Activated naive CD8-positive, alpha-beta T cell treated with anti-CD3 and anti-CD28 coated beads, Interleukin-2, amount 10 ng/mL, durations not matched to agents 7 days and 5 days (primary cell): ENCODE measurements at regions not wholly inside any gene's neighbourhood (a gene's known extent, or its start where the extent isn't known, plus 50 kb on each side); places are given as distances from the start of the nearest gene placed in this dataset.

ENCODE experiments used
- ATAC-seq: fragments of 150-1000 bp; cut with Tn5 transposase; one replicate; pipeline ENCODE4 v1.10.0; 2021; ENCODE audit warnings: low read depth, moderate library complexity
- POLR2A ChIA-PET: fragments of 350-600 bp; sonication (Branson Sonifier 250); formaldehyde crosslinking; loops from one replicate; lab custom pipeline; 2021; ENCODE audit warnings: antibody characterized with exemption; lab: Charles Lee
- DNase-seq: peaks from one replicate; pipeline ENCODE4 v3.0.0; 2021
- H3K27ac Mint-ChIP-seq: one replicate; pipeline ENCODE4 v1.8.0; 2022; ENCODE audit warnings: mild to moderate bottlenecking, mixed read lengths
- H3K27me3 Mint-ChIP-seq: one replicate; pipeline ENCODE4 v1.8.0; 2022; ENCODE audit warnings: mild to moderate bottlenecking, moderate library complexity, mixed read lengths
- H3K36me3 Mint-ChIP-seq: one replicate; pipeline ENCODE4 v1.8.0; 2021; ENCODE audit warnings: mild to moderate bottlenecking, mixed read lengths
- H3K4me1 Mint-ChIP-seq: one replicate; pipeline ENCODE4 v1.8.0; 2021; ENCODE audit warnings: mixed read lengths
- H3K4me3 Mint-ChIP-seq: one replicate; pipeline ENCODE4 v1.8.0; 2022; ENCODE audit warnings: mild to moderate bottlenecking, moderate library complexity, mixed read lengths
- H3K9me3 Mint-ChIP-seq: one replicate; pipeline ENCODE4 v1.8.0; 2021; ENCODE audit warnings: mixed read lengths

DNA sequence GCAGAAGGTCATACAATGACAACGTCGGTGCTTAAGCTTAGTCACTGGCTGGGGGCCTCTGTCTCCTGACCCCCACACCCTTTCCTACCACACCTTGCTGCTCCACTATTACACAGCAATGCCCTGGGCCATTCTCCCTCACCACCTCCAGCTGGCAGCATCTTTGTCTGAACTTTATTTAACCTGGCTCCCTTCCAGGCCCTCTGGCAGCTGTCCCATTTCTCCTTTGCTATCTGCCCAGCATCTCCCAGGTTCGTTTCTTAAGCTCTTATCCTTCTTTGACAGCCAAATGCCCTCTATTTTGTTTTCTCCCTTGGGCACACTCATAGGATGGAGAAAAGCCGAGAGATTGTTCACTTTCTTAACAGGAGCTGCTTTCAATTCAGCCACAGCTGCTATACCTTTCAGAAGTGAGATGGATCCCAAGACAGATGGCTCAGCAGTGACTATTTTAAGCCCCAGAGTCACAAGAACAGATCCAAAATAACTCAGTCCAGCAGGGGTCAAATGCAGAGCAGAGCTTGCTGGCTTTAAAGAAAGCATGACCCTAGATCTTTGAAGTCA is 1277.1 kb upstream of the AUTS2 start:
- Mint-ChIP-seq H3K4me1 (no peaks in the 10 kb centered on the region), H3K27ac (no peak overlapping the region), H3K36me3 (no peaks in the 10 kb centered on the region), H3K4me3 (no peak overlapping the region), H3K27me3 (no peaks in the 10 kb centered on the region), H3K9me3 (peaks cover 4% of the 10 kb centered on the region)
- POLR2A ChIA-PET = no interaction called here
- DNase-seq (no peak), ATAC-seq (no peak)

DNA sequence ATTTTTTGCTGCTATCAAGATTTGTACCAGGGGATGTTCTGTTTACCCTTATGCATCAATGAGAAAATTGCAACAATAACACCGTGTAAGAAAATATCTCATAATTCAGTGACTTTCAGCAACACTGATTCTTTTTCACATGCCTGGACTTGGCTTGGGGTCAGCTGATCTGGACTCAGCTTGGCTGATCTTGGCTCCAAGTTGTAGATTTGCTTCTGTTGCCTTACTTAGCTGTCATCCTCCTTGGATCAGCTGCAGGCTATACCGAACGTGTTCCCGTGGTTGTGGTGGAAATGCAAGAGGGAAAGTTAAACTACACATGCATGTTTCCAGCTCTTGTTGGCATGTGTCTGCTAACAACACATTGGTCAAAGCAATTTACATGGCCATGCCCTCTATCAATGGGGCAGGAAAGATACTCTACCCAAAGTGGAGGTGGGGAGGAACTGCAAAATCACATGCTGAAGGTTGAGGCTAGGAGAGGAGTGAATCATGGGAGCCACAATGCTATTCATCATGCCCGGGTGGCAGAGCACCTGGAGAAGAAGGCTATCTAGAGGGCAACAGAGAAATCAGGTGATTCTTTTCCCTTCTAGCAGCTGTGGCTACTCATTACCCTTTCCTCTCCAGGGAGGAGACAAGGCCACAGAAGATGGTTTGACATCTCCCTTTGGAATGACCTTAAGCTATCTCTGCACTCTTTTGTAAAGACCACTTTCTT is 1276.3 kb upstream of the AUTS2 start:
- H3K27me3 Mint-ChIP-seq = no peaks in the 10 kb centered on the region
- H3K9me3 Mint-ChIP-seq = peaks cover 5% of the 10 kb centered on the region
- H3K4me3 Mint-ChIP-seq = no peak overlapping the region
- ATAC-seq = no peak
- no peaks in the 10 kb centered on the region for H3K4me1 Mint-ChIP-seq
- H3K27ac Mint-ChIP-seq = no peak overlapping the region
- POLR2A ChIA-PET = no interaction called here
- no peak for DNase-seq
- no peaks in the 10 kb centered on the region for H3K36me3 Mint-ChIP-seq

DNA sequence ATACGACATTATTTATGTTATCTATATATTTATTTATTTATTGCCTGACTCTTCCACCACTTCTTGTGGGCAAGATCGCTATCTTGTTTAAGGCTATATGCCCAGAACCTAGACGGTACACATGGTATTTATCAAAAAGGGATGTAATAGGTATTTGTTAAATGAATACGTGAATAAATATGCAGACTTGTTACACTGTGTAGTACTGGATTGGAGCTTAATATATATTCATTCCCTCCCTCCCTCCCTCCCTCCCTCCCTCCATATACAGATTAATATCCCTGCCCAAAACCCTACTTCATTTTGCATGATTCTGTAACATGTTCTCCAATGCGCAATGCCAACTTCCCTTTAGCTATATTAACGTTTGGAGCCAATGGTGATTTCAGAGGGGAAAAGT is 1273.7 kb upstream of the AUTS2 start:
- Mint-ChIP-seq H3K4me3 (no peak overlapping the region), H3K36me3 (no peaks in the 10 kb centered on the region), H3K4me1 (no peaks in the 10 kb centered on the region), H3K9me3 (peaks cover 12% of the 10 kb centered on the region), H3K27ac (no peak overlapping the region), H3K27me3 (no peaks in the 10 kb centered on the region)
- DNase-seq = no peak
- POLR2A ChIA-PET = no interaction called here
- no peak for ATAC-seq

DNA sequence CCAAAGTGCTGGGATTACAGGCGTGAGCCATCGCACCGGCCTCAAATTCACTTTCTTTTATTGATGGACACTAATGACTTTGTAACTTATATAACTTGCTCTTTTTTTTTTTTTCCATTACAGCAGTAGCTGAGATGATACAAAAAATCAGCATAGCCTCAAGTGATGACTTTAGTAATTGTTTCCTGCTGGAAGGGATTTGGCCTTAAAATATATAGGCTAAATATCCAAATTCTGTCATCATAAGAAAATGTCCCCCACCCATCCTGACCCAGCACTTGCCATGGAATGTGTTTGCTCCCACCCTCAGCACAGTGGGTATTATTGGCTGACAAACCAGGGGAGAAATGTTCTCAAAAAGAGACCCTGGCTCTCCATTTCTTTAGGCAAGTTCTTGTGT is 1264.1 kb upstream of the AUTS2 start:
- POLR2A ChIA-PET = no interaction called here
- peaks cover 15% of the 10 kb centered on the region for H3K9me3 Mint-ChIP-seq
- no peak for ATAC-seq
- H3K27me3 Mint-ChIP-seq = no peaks in the 10 kb centered on the region
- no peaks in the 10 kb centered on the region for H3K4me1 Mint-ChIP-seq
- no peak for DNase-seq
- H3K4me3 Mint-ChIP-seq = no peak overlapping the region
- H3K27ac Mint-ChIP-seq = no peak overlapping the region
- no peaks in the 10 kb centered on the region for H3K36me3 Mint-ChIP-seq

DNA sequence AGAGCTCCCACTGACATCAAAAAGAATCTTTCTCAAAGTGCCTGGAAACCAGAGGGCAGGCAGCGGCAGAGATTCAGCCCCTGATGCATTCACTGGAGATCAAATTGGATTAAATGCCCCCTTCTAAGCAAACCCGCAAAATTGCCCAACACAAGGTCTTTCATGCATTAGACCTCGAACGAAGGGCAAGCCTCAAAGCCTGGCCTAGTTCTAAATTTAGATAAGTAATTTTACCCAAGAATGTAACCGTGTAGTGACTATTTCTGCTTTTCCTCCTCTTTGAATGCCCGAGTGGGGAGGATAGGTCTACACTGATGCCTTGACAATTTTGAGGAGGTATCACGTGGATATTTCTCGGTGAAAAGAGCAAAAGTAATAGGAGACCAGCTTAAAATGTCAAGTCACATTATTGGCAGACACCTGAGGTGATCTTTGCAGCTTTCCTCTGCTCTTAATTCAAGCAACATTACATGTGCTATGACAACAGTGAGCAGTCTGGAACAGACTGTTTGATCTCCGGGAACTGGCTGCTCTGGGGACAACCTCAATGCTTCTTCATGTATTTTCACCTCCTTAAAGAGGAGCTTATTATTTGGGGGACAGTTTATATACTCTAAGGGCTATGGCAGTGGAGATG is 1263.5 kb upstream of the AUTS2 start:
- ATAC-seq (no peak), DNase-seq (no peak)
- Mint-ChIP-seq H3K4me1 (no peaks in the 10 kb centered on the region), H3K4me3 (no peak overlapping the region), H3K27me3 (no peaks in the 10 kb centered on the region), H3K36me3 (no peaks in the 10 kb centered on the region), H3K9me3 (peaks cover 17% of the 10 kb centered on the region), H3K27ac (no peak overlapping the region)
- POLR2A ChIA-PET = no interaction called here

DNA sequence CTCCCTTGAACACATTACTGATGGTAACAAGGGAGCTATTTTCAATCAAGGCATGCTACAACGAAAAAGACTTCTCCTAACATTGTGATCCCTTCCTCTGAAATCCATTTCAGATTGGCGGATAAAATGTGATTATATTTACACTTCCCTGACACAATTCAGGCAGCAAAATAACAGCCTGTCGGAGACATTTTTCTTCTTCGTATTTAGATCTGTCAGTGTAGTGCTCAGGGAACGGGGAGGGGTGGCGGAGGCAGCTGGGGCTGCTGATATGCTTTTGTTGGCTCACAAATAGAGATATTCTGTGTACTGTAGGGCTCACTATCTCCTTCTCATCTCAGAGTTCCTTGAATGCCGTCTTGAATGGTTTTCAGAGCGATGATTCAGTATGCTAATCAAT is 1261.7 kb upstream of the AUTS2 start:
- Mint-ChIP-seq H3K4me3 (no peak overlapping the region), H3K36me3 (no peaks in the 10 kb centered on the region), H3K27me3 (no peaks in the 10 kb centered on the region)

DNA sequence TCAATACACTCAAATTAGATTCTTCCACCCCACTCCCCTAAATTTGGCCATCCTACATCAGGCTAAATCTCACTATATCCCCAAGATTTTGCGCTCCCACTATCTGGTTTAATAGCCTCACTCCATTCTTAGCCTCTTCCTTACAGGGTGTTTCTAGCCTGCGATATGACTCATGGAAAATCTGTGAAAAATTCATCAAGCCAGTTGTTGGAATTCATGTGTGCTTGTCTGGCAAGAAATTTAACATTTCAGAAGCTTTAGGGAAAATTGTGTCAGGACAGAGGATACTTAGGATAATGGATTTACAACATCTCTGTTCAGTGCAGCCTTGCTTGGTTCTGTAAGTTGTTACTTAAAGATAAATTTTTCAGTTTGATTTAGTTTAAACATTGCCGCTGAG is 1249.9 kb upstream of the AUTS2 start:
- Mint-ChIP-seq H3K4me3 (no peak overlapping the region), H3K27ac (no peak overlapping the region), H3K27me3 (no peaks in the 10 kb centered on the region), H3K4me1 (no peaks in the 10 kb centered on the region), H3K36me3 (no peaks in the 10 kb centered on the region), H3K9me3 (peaks cover 19% of the 10 kb centered on the region)
- DNase-seq (no peak), ATAC-seq (no peak)
- POLR2A ChIA-PET = no interaction called here

More for the DNA sequence above, 1261.7 kb upstream of the AUTS2 start:
- DNase-seq (no peak), ATAC-seq (no peak)
- H3K9me3 Mint-ChIP-seq = peaks cover 18% of the 10 kb centered on the region
- POLR2A ChIA-PET = no interaction called here
- no peak overlapping the region for H3K27ac Mint-ChIP-seq
- no peaks in the 10 kb centered on the region for H3K4me1 Mint-ChIP-seq

DNA sequence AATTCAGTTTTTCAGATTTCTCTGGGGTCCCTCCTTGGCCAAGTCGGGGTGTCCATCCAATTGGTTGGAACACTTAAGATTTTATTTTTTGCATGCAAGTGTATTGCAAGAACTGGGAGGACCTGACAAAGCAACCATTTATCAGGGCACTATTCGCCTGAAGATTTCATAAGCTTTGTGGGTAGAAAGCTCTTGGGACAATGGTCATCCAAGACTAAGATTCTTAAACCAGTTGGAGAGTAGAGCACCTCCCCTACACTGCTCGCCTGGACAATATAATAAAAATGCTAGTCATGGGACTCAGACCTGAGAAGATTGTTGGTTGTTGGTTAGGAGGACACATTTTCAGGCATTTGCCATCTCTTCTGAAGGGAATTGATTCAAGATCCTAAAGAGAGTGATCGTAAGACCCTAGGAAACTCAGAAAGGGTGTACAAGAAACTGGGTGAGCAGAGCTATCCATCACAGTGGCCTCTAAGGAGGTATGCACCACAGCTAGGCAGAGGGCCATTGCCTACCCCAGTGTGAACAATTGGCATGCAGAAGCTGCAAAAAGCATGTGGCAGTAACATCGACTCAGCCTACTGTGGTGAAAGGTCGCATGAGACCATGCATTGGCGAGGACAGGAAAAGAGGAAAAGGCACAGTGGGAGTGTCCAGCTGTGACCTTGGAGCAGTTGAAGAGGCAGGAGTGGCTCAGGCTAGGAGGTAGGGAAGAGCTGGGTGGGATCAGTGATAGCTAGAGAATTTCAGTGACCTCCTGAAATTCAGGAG is 1235.3 kb upstream of the AUTS2 start:
- Mint-ChIP-seq H3K4me1 (no peaks in the 10 kb centered on the region), H3K36me3 (no peaks in the 10 kb centered on the region), H3K27me3 (no peaks in the 10 kb centered on the region), H3K4me3 (no peak overlapping the region), H3K27ac (peak overlapping the region; percentile 43), H3K9me3 (peaks cover 20% of the 10 kb centered on the region)
- DNase-seq = no peak
- ATAC-seq = no peak
- POLR2A ChIA-PET = no interaction called here

DNA sequence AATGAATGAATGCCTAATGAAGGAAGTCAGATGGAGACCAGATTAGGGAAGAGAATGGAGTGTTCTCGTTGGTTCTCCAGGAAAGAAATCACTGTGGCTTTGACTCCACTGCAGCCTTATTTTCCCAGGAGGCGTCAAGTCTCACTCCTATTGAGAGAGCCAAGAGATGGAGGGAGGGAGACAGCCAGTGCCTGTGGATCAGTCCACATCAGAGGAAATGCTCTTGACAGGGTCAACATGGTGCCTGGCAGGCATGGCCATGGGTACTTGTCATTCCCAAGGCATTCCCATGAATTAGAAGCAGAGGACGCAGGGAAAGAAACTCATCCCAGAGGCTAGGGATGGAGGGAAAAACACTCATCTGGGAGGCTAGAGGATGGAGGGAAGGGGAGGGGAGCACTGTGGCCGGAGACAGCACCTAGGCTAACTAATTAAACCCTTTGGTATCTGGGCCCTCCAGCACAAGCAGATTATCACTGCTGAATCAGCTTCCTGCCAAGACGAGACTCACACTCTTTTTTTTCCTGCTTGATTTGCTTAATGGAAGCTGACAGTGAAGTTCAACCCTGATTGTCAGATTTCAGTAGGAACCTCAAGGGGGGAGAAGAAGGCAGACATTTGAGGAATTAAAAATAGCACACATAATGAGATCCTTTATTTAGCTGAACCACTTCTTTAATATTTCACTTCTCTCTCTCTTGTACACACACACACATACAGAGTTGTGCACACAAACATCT is 1233.2 kb upstream of the AUTS2 start:
- no peak for ATAC-seq
- POLR2A ChIA-PET = no interaction called here
- peaks cover 22% of the 10 kb centered on the region for H3K9me3 Mint-ChIP-seq

DNA sequence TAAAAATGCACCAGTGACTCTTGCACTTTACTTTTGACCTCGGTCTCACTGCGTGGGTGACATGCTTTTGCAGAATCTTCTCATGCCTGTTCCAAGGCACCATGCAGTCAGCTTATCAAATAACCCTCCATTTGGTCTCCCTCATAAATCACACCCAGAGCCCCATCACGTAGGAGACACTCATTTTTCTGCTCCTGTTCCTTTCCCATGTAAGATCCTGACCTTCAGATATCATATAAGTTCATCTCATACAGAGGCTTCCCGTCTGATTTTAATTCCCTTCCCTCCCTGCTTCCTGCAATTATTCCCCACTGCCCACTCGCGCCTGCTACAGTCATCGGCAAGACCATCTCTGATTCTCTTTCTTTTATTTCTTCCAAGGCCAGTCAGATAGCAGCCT is 1226.3 kb upstream of the AUTS2 start:
- Mint-ChIP-seq H3K4me1 (no peaks in the 10 kb centered on the region), H3K9me3 (peaks cover 6% of the 10 kb centered on the region), H3K4me3 (no peak overlapping the region)

More for the DNA sequence above, 1233.2 kb upstream of the AUTS2 start:
- Mint-ChIP-seq H3K4me3 (no peak overlapping the region), H3K4me1 (no peaks in the 10 kb centered on the region), H3K36me3 (no peaks in the 10 kb centered on the region), H3K27ac (no peak overlapping the region), H3K27me3 (no peaks in the 10 kb centered on the region)
- DNase-seq = no peak

DNA sequence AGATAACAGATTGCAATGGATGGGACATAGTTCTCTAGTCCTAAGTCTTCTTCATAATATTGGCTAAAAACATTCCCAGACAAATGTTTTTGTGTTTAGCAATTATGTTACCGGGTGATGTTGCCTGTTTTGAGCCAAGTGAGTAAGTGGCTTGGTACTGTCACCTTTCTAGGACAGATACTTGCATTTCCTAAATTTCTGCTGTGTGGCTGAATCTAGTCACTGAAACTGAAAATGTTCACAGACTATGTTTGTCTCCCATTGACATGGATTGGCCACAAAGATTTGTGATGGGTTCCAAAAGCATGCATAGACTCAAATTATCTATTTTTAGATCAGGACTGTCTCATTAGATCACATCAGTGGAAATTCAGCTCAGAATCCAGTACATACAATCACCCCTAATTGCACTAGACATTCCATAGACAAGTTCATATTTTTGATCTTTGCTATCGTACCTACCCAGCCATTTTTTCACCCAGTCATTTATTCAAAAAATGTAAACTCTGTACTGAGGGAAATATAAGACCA is 1222.1 kb upstream of the AUTS2 start:
- Mint-ChIP-seq H3K9me3 (peaks cover 4% of the 10 kb centered on the region), H3K27ac (no peak overlapping the region), H3K4me1 (no peaks in the 10 kb centered on the region), H3K4me3 (no peak overlapping the region), H3K27me3 (no peaks in the 10 kb centered on the region), H3K36me3 (no peaks in the 10 kb centered on the region)
- DNase-seq (no peak), ATAC-seq (no peak)
- POLR2A ChIA-PET = no interaction called here

More for the DNA sequence above, 1226.3 kb upstream of the AUTS2 start:
- DNase-seq = no peak
- POLR2A ChIA-PET = no interaction called here
- Mint-ChIP-seq H3K27me3 (no peaks in the 10 kb centered on the region), H3K36me3 (no peaks in the 10 kb centered on the region), H3K27ac (no peak overlapping the region)
- no peak for ATAC-seq

DNA sequence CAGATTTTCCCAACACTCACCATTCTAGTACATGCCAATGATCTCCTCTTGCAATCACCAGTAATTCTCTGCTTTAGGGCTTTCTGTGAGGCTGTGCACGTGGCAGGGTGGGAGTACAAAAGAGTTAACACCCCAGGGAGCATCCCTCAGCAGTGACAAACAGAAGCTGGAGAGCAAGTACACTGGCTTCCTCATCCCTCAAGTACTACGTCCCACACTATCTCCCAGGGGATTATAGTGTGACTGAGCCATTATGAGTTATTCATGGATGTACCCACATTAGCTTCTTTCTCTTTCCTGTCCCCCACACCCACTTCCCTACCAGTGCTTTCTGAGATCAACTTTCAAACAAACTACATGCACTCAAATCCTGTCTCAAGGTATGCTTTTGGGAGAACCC is 1216.5 kb upstream of the AUTS2 start:
- Mint-ChIP-seq H3K27me3 (no peaks in the 10 kb centered on the region), H3K27ac (no peak overlapping the region), H3K36me3 (no peaks in the 10 kb centered on the region), H3K4me3 (no peak overlapping the region), H3K9me3 (peaks cover 17% of the 10 kb centered on the region), H3K4me1 (no peaks in the 10 kb centered on the region)
- no peak for ATAC-seq
- no peak for DNase-seq
- POLR2A ChIA-PET = no interaction called here

DNA sequence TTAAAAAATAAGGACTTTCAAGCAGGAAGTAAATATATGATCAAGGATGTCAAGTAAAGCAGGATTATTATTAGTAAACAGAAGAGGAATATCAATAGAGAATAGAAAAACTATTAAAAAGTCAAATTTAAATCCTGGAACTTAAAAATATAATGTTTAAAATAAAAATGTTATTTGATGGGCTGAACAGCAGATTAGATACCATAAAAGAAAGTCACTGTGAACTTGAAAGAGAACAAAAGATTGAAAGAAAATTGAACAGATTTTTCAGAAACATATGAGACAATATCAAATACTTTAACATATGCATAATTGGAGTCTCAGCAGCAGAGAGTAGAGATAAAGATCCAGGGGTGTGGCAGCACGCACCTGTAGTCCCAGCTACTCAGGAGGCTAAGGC is 1213.7 kb upstream of the AUTS2 start:
- no peak for ATAC-seq
- no peak overlapping the region for H3K27ac Mint-ChIP-seq
- H3K36me3 Mint-ChIP-seq = no peaks in the 10 kb centered on the region
- H3K9me3 Mint-ChIP-seq = peaks cover 14% of the 10 kb centered on the region
- no peaks in the 10 kb centered on the region for H3K27me3 Mint-ChIP-seq
- POLR2A ChIA-PET = no interaction called here
- no peak for DNase-seq
- H3K4me1 Mint-ChIP-seq = no peaks in the 10 kb centered on the region
- no peak overlapping the region for H3K4me3 Mint-ChIP-seq
